SW480 (cell line): ENCODE measurements at regions not wholly inside any gene's neighbourhood (a gene's known extent, or its start where the extent isn't known, plus 50 kb on each side); places are given as distances from the start of the nearest gene placed in this dataset.
"Not testable (repeated sequence)": the region's sequence is repeated elsewhere in the genome, so short reads cannot be mapped to it uniquely, and the experiment has no call there.

Experiments
- DNase-seq: peaks from one replicate; pipeline ENCODE4 v3.0.0-alpha.2; 2016; ENCODE audit warnings: low spot score

DNA sequence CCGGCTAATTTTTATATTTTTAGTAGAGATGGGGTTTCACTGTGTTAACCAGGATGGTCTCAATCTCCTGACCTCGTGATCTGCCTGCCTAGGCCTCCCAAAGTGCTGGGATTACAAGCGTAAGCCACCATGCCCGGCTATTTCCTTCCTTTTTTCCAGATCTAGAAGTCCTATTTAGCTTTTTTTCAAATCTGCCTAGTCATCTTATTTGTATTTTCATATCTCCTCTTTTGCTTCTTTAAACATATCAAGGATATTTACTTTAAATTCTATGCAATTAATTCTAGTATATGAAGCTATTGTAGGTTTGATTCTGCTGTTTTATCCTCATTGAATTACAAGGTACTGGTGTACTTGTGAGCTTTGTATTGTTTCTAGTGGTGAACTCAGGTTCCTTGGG, 119.1 kb downstream of the MACIR start:
- not testable (repeated sequence) for DNase-seq

DNA sequence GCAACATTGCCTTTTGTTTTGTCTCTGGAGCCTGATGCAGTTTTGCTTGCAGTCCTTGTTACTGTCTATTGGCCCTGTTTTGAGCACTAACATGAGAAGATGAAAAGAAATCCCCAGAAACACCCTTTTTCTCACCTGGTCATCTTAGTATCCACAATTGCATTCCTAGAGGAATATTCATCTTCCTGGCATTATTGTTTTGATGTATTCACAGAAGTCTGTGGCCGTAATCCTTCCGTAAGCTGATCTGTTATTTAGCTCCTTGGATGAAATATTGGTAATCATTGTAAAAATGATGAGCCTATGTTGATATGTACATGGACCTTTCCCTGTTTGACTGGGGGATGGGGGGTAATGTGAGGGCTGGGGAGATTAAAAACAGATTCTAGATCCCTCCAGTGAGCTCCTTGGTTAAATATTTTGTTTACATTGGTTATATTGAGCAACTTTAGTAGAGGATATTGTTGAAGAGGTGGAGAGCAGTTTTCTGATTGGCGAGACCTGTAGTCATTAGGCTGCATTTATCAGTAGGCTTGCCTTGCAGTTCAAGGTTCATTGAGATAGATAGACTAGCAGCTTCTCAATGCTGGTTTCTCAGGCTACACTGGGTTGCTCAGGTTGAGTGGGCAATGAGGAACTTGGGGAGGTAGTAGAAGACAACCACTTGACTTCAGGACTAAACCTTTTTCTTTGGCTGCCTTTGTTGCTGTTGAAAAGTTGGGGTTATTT, 117.5 kb downstream of the MACIR start:
- DNase-seq = no peak

DNA sequence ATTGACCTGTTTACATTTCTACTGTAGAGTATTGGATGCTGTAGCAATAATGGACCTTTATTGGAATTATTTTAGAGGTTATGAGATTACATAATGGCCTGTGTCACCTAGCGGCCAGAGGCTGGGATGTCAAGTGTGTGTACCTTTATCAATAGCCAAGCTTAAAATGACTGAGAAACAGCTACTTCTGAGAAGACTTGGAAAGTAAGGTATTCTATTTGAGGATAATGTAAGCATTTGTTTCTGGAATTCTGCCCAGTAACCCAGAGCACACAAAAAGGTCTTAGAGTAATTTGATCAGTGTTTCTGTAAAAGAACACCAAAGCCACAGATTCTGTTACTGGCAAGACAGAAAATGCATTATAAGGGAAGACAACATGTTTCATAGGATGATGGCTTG, 116.8 kb downstream of the MACIR start:
- no peak for DNase-seq

DNA sequence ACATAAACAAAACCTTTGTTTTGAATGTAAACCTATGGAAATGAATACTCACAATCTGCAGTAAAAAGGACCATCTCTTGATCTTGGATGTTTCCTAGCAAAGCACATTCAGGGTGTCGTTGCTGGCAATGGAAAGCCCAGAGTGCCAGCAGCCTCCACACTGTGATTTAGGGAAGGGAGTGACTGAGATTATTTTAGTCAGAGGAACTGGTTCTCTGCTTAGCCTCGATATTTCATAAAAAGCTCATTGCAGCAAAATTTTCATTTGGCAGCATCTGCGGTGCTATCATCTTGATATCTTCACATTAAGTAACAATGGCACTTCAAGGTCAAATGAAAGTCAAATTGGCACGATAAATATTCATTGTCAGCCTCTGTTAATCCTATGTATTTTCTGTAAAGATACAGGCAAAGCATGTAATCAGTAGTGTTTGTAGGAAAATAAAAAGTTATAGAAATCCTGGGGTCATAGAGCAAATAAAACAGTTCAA, 116.0 kb downstream of the MACIR start:
- DNase-seq = no peak

DNA sequence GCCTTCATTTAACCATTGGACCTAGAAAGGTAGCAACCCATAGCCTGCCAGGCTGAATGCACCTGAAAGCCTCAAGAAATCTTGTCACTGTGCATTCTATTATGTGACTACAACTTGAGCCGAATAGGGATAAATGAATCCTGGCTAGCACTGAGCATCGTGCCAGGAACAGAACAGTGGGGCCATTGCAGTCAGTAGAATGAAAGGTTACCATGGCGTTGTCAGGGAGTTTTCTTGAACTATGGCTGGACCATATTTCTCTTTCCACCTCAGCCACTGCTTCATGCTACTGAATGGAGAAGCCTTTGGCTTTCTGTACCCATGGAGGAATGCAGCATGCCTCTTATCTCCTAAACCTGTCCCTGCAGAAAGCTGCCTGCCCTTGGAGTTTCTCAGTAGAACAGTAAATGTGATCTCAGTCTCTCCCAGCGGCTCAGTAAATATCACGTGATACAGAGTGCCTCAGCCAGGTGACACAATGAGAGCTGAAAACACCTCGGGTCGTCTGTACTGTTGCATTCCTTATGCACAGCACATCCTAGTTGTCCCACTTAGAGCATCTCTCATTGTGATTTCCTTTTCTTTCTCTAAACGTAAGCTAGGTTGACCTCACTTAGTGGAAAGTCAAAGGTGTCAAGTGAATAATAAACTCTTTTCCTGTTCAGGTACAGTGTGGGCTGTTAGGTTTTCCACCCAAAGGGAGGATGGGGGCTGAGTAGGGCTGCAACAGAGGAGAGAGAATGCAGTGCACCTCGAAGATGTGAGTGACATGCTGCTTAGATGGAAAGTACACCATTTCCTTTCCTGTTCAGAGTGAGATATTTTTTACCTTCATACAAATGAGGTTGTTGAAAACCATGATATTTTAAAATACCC, 115.3 kb downstream of the MACIR start:
- no peak for DNase-seq

DNA sequence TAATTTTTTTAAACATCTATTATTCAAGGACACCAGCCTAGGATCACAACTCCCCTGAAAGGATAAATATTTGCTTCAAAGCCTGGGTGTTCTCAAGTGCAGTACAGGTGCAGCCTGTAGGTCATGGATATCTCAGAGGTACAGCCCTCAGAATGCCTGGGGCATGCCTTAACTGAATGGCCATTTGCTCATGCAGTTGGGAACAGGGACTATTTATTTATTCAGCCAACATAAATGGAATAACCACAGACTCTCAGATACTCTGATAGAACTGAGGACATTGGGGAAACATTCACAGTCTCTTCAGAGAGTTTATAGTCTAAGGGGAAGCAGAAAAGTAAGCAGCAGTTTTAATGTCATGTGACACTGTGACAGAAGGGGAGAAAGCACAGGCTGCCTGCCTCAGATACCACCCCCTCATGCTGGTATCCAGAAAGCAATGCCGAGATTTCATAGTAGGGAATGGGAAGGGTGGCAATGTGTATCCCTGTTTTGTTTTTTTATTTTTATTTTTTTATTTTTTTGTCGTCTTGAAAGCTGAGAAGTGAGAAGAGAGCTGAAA, 112.6 kb downstream of the MACIR start:
- DNase-seq = no peak

DNA sequence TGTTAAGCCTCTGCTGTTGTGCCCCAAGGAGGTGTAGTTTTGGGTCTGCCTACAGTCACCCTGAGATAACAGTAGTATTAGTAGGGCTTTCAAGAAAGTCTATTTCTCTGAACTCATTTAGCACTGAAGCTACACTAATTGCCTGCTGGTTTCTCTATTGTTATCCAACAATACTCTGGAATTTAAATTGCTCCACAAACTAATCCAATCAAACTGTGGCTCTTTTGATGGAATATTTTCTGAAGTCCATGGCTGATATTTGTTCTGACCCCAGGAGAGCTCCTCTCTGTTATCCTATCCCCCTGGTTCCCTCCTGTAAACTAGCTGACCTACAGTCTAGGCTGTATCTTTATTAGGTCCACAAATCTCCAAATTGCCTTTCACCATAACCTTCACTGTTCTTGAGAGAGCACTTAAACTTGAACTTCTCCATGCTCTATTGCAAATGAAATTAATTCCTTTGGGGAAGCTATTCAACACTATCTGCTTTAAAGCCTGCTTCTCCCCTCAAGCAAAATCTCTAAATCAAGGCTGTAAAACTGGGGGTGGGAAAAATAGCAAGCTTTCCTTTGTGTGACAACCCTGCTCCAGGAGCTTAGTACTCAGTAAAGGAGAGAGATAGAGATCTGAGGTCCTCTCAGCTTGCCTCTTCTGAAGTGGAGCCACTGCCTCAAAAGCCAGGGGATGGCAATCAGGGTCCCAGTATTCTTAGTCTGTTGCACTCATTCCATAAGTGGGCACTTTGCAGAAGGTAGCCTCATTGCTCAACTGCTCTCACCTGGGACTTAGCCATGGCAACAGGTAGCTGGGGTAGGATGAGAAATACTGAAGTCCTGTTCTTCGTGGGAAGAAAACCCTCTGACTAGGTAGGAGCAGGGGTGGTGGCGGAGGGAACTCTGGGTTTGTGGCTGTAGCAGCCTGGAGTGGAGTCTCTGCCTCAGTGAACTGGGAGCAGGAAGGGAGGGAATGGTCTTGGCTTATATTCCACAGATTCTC, 110.9 kb downstream of the MACIR start:
- no peak for DNase-seq

DNA sequence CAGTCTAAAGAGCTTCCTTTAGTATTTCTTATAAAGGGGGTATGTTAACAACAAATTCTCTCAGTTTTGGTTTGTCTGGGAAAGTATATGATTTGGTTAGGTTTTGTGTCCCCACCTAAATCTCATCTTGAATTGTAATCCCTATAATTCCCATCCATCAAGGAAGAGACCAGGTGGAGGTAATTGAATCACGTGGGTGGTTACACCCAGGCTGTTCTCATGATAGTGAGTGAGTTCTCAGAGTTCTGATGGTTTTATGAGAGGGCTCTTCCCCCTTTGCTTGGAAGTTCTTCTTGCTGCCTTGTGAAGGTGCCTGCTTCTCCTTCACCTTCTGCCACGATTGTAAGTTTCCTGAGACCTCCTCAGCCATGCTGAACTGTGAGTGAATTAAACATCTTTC, 109.1 kb downstream of the MACIR start:
- no peak for DNase-seq

DNA sequence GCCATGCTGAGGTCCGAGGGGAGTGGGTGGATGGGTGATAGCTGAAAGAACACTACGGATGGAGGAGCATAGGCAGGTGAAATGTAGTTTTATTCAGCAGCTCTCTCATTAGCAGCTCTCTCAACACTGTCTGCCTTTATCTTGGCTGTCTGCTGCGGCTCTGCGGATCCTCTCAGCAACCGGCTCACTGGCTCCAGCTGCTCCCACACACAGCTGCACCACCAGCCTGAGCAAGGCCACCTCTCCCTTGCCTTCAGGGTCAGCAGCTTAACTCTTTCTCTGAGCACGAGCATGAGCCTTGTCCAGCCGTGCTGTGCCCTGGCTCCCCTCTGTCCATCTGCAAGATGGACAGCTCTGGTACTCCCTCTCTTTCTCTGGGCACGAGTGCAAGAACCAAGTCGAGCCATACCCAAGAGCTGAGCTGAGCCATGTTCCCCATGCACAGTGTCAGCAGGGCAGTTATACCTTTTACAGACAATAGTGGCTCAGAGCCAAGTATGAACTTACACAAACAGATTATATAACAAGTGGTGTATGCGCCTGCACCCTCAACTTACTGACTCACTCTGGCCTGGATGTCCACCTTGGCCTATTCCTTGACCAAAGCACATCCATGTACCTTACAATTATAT, 108.5 kb downstream of the MACIR start:
- DNase-seq = no peak

DNA sequence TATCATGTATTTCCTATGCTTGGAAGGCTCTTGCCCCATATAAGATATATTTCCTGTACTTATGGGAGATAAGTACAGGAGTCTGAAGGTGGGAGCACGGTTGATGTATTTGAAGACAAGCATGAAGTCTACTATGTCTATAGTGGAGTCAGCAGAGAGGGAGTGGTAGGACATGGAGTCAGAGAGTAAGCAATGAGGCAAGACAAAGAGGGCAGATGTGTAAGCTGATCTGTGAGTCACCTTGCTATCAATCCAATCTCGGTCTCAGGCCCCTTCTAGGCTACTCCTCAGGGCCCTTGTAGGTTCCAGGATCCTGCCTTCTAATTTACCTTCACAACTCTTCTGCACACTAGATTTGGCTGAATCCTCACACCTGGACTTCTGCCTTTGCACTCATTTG, 105.5 kb downstream of the MACIR start:
- no peak for DNase-seq

DNA sequence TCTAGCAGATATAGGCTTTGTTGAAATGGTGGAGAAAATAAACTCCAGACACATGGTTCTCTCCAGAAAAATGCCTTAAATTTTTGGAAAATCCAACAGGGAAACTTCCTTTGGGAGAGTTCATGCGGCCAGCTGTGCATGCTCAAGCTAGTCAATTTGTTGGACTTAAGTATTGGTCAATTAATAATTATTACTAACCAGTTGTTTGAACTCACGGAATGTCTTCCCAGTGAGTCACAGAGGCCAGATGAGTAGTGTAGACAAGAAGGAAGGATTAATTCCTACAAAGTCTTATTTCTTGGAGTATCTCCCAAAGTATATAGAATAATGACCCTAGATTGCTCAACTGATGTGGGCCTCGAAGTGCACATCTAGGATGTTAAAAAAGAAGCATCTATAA, 103.6 kb downstream of the MACIR start:
- DNase-seq = no peak

DNA sequence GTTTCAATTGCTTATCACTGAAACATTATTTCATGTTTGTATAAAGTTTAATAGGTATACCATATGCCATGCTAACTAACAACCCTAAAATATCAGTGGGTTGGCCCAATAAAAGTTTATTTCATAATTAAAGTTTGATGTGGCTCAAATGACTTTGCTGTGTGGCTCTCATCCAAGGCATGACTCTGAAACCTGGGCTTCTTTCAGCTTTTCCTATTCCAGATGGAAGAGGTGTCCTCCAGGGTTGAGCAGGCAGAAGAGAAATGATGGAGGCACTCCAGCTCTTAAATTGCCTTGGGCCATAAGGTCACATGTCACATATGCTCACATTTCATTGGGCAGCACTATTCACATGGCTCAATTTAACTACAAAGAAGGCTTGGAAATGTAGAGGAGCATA, 101.9 kb downstream of the MACIR start:
- DNase-seq = no peak

DNA sequence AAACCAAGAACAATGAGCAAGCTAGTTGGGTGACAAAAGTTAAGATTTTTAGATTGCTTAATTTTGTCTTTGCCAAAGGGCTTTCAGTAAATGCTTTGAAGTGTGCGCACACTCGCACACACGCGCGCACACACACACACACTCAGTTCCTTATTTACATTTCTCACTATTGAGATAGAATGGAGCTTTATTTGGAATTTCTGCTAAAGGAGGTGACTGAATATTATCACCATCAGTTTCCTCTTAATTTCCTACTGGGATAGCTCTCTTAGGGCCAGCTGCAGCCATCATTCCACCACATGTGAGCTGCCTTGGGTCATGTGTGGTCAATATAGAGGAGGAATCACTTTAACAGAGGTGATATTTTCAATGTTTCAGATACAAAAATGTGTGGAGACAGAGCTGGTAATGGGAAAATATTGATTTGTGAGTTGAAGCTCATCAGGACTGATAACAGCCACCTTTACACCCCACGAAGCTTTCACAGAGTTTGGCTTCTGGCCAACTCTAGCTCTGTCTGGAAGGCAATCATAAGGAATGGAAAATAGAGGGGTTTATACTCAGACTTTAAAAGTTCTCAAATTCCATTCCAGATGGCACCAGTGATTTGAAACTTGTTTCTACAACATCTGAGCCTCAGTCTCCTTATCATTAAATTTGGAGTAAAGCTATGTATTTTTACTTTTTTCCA, 99.9 kb downstream of the MACIR start:
- DNase-seq = no peak

DNA sequence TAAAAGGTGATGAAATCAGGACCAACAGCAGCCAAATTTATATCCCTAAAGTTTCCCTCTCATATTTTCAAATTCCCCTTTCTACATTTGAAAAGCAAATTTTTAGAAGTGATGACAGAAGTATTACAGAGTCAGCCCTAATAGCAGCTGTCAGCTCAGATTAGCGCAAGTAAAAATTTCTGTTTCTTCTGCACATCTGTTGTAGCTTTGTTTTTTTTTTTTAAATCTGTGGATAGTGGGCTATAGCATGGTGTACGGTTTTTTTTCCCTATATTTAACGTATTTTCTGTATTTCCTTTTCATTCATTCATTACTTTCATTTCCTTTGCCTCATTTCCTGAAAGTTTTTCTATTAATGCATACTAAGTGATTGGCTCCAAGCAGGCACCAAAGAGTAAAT, 99.1 kb downstream of the MACIR start:
- no peak for DNase-seq

DNA sequence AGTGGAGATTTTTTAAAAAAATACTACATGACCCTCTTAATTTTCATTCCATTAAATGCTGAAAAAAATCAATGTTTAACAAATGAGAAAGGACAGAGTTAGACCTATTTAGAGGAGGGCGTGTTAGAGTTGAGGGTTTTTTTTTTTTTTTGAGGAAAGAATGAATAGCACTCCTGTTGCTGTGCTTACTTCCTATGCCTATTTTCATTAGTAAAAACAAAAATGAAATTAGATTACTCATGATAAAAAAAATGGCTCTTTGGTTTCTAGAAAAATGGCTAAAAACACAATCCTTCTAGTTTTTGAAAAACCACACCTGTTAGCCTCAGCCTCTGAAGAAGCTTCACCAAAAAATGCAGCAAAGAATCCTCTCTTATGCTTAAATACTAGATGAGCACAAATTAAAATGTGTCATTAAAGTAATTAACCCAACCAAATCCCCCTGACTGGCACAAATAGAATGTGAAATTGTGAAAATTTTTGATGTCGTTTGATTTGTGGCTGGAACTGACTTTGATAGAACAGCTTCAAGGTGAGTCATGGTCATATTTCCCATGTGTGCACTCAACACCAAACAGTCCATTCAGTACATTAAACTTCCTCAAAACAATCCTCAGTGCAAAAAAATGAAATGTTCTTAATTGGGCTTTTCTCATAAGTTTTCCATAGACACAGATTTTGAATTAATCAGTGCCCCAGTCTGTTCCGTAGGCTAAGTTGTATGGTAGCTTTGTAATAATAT, 98.0 kb downstream of the MACIR start:
- no peak for DNase-seq

DNA sequence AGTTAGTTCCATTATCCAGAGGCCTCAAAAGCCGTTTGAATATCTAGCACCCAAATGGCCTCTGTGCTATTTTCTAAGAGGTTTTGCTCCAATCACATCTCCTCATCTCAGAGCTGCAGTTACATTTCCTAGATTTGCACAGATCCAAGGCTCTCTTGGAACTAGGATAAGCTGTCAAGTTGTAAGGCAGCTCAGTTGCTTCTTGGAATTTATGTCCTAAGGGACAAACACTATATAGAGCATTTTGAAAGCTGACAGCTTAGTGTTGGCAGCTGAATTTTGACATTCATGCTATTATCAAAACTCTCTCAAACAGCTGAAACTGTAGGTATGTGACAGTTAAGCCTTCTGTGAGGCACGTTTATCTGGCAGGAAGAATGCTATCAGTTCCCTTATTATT, 97.0 kb downstream of the MACIR start:
- no peak for DNase-seq

DNA sequence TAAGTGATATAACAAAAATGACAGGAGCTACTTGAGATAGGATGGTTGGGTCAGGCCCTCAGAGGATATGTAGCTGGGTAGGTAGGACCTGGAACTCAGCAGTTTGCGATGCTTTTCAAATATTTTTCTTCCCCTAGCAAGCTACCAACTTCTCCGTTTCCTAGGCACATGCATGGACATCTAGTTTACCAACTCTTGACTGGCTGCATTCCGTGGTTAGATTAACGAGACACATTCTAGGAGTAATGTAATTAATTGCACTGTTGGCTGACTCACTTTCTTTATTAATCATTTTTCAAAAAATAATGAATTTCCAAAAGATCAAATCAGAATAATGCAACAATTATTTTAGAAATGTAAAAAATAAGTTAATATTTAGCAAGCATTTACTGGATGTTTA, 95.9 kb downstream of the MACIR start:
- DNase-seq = no peak

DNA sequence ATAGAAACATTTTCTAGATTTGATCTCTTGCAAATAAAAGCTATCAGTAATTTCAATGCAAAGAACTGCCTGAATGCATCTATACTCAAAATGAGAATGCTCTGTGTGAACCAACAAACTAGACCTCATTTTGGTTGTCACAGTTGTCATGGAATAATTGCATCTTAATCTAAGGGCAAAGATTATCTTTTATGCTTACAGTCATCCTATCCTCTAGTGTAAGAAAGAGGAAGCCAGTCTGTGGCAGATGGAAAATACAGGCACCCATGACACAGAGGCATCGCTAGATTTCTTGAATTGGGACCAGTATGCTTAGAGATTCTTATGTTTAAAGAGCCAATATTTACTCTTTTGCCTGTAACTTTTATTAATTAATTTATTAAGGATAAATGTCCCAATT, 95.0 kb downstream of the MACIR start:
- DNase-seq = no peak

DNA sequence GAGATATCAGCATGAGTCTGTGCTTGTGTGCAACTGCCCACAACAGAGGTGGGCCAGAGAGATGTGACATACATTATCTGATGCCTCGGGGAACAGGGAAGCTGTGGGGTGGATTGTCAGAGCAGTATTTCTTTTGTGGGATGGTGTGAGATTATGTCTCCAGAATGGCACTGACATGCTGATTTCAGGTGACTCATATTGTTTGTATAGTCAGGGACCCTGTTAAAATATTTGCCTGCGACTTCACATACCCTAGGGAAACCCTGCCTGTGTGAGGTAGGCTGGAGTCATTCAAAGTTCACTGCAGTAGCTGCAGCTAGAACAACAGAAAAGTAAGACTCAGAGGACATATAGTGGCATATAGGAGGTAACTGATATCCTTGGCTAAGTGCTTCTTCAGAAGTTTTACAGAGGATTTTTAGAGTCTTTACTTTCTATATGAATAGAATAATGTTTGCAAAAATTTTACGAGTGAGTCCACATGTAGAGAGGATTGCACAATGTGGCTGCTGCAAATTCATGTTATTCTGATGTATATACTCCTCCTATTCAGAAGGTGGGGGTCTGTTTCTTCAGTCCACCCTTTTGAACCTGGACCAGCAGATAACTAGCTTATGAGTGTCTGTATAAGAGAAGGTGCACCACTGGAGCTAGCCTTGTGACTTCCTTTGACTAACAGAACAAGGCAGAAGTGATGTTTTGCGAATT, 89.3 kb downstream of the MACIR start:
- no peak for DNase-seq
